ENCODE measurements at regions not wholly inside any gene's neighbourhood (a gene's known extent, or its start where the extent isn't known, plus 50 kb on each side); places are given as distances from the start of the nearest gene placed in this dataset.

DNA sequence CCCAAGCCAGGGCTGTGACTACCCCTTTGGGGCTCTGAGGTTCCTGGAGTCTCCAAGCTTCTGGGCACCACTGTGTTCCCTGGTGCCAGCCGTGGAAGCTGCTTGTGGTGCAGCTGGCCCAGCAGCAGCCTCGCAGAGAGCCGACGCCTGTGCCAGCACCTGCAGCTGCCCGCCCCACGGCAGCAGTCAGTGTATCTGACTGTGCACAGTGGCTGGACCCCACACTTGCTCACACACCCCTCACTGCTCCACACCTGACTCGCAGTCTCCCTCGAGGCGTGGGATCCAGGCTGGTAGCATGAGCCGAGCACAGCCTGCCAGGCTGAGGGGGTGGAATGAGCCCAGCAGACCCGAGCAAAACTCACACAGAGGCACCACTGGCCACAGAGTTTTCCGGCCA, 325.2 kb downstream of the PCNX1 start:
- Histone ChIP-seq H4K20me1 (ENCODE audit: insufficient read depth, low read length) (no peaks in the 10 kb centered on the region), H3K4me1 (ENCODE audit: insufficient read depth, low read length, poor library complexity, severe bottlenecking) (no peaks in the 10 kb centered on the region), H3K79me2 (ENCODE audit: insufficient read depth, low read depth, low read length) (no peaks in the 10 kb centered on the region), H3K9me2 (ENCODE audit: insufficient read depth, low read length) (no peaks in the 10 kb centered on the region), H3K27ac (ENCODE audit: low read depth, low read length, poor library complexity, severe bottlenecking) (no peak overlapping the region), H2AFZ (ENCODE audit: low read length) (no peak overlapping the region), H3K4me3 (ENCODE audit: low read depth, low read length, poor library complexity, severe bottlenecking) (no peak overlapping the region), H3K36me3 (ENCODE audit: insufficient read depth, low read length) (no peaks in the 10 kb centered on the region), H3K9me3 (ENCODE audit: low read length) (no peaks in the 10 kb centered on the region), H3K4me2 (ENCODE audit: low read length) (no peak overlapping the region)
- intact Hi-C loops (cut with micrococcal nuclease; ENCODE audit: unreplicated experiment), result no loop called here
- DNase-seq (ENCODE audit: low spot score), result no peak
- ChIA-PET POLR2A (no interaction called here), CTCF (ENCODE audit: unreplicated experiment) (no interaction called here)
- TF ChIP-seq EZH2phosphoT487 (IDR thresholded peaks at IDR 0.05; ENCODE audit: borderline replicate concordance, low read depth, low read length), result no peak
- TF ChIP-seq, protein P1, sequence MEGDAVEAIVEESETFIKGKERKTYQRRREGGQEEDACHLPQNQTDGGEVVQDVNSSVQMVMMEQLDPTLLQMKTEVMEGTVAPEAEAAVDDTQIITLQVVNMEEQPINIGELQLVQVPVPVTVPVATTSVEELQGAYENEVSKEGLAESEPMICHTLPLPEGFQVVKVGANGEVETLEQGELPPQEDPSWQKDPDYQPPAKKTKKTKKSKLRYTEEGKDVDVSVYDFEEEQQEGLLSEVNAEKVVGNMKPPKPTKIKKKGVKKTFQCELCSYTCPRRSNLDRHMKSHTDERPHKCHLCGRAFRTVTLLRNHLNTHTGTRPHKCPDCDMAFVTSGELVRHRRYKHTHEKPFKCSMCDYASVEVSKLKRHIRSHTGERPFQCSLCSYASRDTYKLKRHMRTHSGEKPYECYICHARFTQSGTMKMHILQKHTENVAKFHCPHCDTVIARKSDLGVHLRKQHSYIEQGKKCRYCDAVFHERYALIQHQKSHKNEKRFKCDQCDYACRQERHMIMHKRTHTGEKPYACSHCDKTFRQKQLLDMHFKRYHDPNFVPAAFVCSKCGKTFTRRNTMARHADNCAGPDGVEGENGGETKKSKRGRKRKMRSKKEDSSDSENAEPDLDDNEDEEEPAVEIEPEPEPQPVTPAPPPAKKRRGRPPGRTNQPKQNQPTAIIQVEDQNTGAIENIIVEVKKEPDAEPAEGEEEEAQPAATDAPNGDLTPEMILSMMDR (conservative IDR thresholded peaks at IDR 0.05; ENCODE audit: low read length), result no peak
- BruUV-seq (replicated peaks), result no TSS peak

DNA sequence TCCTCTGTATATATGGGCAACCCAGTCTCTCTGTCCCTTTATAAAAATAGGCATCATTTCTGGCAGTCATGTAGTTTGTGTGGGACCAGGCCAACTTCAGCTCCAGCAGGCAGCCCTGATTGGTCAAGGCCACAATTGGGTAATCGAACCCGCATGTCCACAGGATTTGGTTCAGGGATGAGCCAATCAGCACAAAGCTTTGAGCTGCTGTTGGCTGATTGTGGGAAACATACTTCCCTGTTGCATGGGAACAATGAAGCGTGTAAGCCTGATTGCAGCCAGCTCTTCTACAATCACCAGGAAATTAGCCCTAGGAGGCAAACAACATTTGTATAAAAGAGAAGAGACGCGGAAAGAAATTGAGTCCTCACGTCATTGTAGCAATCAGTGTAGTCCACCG, 328.6 kb downstream of the PCNX1 start:
- Histone ChIP-seq H3K9me3 (ENCODE audit: low read length) (no peaks in the 10 kb centered on the region), H3K4me1 (ENCODE audit: insufficient read depth, low read length, poor library complexity, severe bottlenecking) (no peaks in the 10 kb centered on the region), H3K27ac (ENCODE audit: low read depth, low read length, poor library complexity, severe bottlenecking) (no peak overlapping the region), H3K4me3 (ENCODE audit: low read depth, low read length, poor library complexity, severe bottlenecking) (no peak overlapping the region), H3K4me2 (ENCODE audit: low read length) (no peak overlapping the region), H3K79me2 (ENCODE audit: insufficient read depth, low read depth, low read length) (no peaks in the 10 kb centered on the region), H4K20me1 (ENCODE audit: insufficient read depth, low read length) (no peaks in the 10 kb centered on the region), H3K9me2 (ENCODE audit: insufficient read depth, low read length) (no peaks in the 10 kb centered on the region), H3K36me3 (ENCODE audit: insufficient read depth, low read length) (no peaks in the 10 kb centered on the region), H2AFZ (ENCODE audit: low read length) (no peak overlapping the region)
- ChIA-PET POLR2A (interaction anchor here (0.7 kb wide), 1 partner anchor 483 kb away, joined by 3 read pairs; no protein-coding TSS in a partner anchor), CTCF (ENCODE audit: unreplicated experiment) (no interaction called here)
- no TSS peak for BruUV-seq (replicated peaks)
- no peak for DNase-seq (ENCODE audit: low spot score)
- TF ChIP-seq EZH2phosphoT487 (IDR thresholded peaks at IDR 0.05; ENCODE audit: borderline replicate concordance, low read depth, low read length), result no peak
- TF ChIP-seq, protein P1 (conservative IDR thresholded peaks at IDR 0.05; ENCODE audit: low read length), result no peak
- intact Hi-C loops (cut with micrococcal nuclease; ENCODE audit: unreplicated experiment), result no loop called here

DNA sequence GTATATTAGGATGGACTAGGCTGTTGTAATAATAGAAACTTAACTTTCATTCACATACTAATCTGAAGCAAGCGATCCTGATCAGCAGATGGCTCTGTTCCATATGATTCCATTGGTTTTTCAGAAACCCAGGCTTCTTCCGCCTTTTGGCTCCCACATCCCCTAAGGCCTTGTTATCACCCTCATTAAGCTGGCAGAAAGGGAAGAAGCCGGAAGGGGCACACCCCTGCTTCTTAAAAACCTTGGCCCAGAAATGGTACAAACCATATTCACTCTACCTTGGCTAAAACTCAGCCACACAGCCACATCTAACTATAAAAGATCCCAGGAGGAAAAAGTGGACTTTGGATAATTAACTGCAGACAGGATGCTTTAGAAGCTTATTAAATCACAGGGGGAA, 329.2 kb downstream of the PCNX1 start:
- BruUV-seq (replicated peaks), result no TSS peak

More for the DNA sequence above, 329.2 kb downstream of the PCNX1 start:
- intact Hi-C loops (cut with micrococcal nuclease; ENCODE audit: unreplicated experiment), result no loop called here
- ChIA-PET CTCF (ENCODE audit: unreplicated experiment) (no interaction called here), POLR2A (no interaction called here)
- Histone ChIP-seq H2AFZ (ENCODE audit: low read length) (no peak overlapping the region), H3K36me3 (ENCODE audit: insufficient read depth, low read length) (no peaks in the 10 kb centered on the region), H3K27ac (ENCODE audit: low read depth, low read length, poor library complexity, severe bottlenecking) (no peak overlapping the region), H3K9me3 (ENCODE audit: low read length) (no peaks in the 10 kb centered on the region), H3K4me1 (ENCODE audit: insufficient read depth, low read length, poor library complexity, severe bottlenecking) (no peaks in the 10 kb centered on the region), H3K9me2 (ENCODE audit: insufficient read depth, low read length) (no peaks in the 10 kb centered on the region), H3K4me2 (ENCODE audit: low read length) (no peak overlapping the region), H3K79me2 (ENCODE audit: insufficient read depth, low read depth, low read length) (no peaks in the 10 kb centered on the region), H4K20me1 (ENCODE audit: insufficient read depth, low read length) (no peaks in the 10 kb centered on the region), H3K4me3 (ENCODE audit: low read depth, low read length, poor library complexity, severe bottlenecking) (no peak overlapping the region)
- no peak for DNase-seq (ENCODE audit: low spot score)
- TF ChIP-seq, protein P1 (conservative IDR thresholded peaks at IDR 0.05; ENCODE audit: low read length), result no peak
- no peak for TF ChIP-seq EZH2phosphoT487 (IDR thresholded peaks at IDR 0.05; ENCODE audit: borderline replicate concordance, low read depth, low read length)
